AG09309 (cell line): ENCODE measurements at regions not wholly inside any gene's neighbourhood (a gene's known extent, or its start where the extent isn't known, plus 50 kb on each side); places are given as distances from the start of the nearest gene placed in this dataset.

Experiments
- DNase-seq: peaks from one replicate; pipeline ENCODE4 v3.0.0-alpha.2; 2010; ENCODE audit warnings: low read depth
- H3K4me3 ChIP-seq: 2 replicates; pipeline ENCODE4 v1.5.1; 2011; ENCODE audit warnings: mild to moderate bottlenecking, low read depth, low read length, moderate library complexity; ENCODE audit not compliant: control insufficient read depth
- TF ChIP-seq, protein P1 (sequence below): IDR thresholded peaks from 2 replicates; pipeline ENCODE4 v1.5.1; 2011; ENCODE audit warnings: mild to moderate bottlenecking, low read depth, low read length, inconsistent platforms; ENCODE audit not compliant: insufficient read depth, control insufficient read depth; ENCODE audit errors: missing control alignments

DNA sequence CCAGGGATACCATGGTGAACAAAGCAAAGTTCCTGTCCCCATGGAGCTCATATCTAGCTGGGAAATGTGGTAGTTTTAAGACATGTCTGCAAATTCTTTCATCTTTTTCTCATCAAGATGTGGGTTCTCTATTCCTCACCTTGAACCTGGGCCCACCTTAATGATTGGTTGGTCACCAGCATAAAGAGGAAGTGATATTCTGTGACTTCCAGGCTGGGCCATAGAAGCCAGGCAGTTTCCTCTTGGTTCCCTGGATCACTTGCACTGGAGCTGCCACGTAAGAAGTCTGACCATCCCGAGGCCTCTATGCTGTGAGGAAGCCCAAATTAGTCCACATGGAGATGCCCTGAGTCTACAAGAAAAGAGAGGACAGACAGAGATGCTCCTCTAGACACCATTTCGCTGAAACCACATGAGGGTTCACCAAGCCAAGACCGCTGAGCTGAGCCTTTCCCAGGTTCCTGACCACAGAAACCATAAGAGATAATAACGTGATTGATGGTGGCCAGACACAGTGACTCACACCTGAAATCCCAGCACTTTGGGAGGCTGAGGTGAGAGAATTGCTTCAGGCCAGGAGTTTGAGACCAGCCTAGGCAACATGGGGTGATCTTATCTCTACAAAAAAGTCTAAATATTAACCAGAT is 119.5 kb upstream of the ISX start:
- no peak for DNase-seq
- H3K4me3 ChIP-seq = no peak overlapping the region
- TF ChIP-seq, protein P1, sequence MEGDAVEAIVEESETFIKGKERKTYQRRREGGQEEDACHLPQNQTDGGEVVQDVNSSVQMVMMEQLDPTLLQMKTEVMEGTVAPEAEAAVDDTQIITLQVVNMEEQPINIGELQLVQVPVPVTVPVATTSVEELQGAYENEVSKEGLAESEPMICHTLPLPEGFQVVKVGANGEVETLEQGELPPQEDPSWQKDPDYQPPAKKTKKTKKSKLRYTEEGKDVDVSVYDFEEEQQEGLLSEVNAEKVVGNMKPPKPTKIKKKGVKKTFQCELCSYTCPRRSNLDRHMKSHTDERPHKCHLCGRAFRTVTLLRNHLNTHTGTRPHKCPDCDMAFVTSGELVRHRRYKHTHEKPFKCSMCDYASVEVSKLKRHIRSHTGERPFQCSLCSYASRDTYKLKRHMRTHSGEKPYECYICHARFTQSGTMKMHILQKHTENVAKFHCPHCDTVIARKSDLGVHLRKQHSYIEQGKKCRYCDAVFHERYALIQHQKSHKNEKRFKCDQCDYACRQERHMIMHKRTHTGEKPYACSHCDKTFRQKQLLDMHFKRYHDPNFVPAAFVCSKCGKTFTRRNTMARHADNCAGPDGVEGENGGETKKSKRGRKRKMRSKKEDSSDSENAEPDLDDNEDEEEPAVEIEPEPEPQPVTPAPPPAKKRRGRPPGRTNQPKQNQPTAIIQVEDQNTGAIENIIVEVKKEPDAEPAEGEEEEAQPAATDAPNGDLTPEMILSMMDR = no peak

DNA sequence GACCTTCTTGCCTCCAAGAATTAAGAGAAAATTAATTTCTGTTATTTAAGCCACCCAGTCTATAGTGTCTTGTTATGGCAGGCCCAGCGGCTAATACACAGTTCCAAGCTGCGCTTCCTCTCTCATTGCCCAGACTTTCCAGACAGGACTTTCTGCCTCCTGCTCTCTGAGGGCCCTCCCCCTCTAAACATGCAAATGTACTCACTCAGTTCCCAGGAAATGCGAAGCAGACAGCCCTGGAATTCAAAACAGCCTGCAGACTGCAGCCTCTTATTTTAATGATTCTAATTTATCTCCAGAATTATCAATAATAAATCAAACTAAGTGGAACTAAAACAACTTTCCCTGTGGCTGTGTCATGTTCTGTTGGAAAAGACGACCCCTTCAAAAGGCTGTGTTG is 115.5 kb upstream of the ISX start:
- no peak overlapping the region for H3K4me3 ChIP-seq
- TF ChIP-seq, protein P1 = no peak
- DNase-seq = no peak

DNA sequence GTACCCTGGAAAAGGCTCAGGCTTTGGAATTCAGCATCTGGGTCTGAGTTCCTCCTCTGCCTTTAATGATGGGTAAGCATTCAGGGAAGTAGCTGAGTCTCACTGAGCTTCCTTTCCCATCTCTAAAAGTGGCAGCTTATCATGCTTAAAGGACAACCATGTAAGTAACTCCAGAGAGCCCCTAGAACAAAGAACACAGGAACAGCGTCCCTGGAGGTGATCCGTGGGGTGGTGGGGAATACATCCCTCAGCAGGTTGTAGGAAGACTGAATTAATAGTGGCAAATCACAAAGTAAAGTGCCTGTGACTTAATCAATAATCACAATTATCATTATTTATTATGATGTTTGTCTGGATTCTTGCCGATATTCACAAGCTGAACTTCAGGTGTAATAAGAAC is 114.7 kb upstream of the ISX start:
- TF ChIP-seq, protein P1 = no peak
- no peak overlapping the region for H3K4me3 ChIP-seq
- DNase-seq = no peak

DNA sequence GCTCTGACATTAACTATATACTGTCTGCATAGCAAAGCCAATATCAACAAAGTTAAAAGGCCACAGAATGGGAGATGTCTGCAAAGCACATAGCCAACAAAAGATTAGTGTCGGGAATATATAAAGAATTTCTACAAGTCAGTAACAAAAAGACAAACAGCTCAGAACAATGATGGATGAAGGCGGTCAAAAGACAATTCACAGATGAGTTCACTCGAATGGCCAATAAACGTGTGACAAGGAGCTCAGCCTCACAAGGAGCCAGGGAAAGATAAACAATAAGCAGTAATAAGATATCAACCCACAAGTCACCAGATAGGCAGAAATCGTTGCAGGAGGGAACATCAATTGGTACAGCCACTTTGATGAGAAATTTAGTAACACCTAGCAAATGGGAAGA is 106.0 kb upstream of the ISX start:
- DNase-seq = no peak
- H3K4me3 ChIP-seq = no peak overlapping the region
- TF ChIP-seq, protein P1 = no peak

DNA sequence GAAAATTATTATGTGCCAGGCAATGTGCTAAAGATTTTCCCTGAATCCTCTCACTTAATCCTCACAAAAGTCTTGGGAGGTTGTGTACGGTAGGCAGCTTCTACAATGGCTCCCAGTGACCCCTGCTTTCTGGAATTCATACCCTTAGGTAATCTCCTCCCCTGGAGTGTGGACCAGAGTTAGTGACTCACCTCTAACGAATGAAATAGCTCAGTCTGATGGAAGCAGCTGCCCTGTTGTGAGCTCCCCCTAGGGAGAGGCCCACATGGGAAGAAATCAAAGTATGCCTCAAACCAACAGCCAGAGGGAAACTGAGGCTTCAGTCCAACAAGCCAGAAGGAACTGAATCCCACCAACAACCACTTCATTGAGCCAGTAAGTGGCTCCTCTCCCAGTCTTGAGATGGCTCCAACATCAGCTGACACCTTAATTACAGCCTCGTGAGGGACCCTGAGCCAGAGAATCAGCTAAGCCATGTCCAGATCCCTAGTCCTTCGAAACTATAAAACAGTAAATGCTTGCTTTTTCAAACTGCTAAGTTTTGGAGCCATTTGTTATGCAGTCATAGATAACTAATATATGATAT is 98.9 kb upstream of the ISX start:
- DNase-seq = no peak
- TF ChIP-seq, protein P1 = no peak

DNA sequence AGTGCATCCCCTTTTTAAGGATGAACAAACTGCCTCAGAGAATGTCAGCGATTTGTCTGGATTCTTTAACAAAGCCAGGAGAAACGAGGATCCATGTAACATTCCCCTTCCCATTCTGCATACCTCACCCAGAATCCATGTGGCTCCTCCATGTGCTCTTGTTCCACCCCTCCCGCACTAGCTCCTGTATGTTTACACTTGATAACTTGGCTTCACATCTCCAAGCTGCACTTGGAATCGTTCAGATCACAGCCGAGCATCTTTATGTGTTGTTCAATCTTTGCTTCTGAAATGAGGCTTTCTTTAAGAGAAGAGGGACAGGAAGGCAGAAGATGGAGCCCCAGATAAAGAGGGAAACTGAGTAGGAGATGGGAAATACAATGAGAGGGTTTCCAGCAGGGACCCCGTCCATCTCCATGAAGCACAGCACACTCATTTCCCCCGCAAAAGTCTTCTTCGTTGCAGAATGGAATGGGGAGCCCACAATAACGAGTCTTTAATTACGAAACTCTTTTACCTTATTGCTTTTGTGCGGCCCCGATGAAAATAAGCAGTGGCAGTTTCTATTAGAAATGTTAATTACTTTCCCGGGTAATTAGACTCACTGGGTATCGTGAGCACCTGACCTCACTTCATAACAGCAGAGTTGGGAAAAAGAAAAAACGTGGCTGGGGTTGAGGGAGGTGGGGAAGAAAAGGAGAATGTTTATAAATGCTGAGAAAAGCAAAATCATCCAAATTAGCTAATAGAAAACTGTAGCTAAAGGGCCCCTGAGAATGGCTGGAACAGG is 96.8 kb upstream of the ISX start:
- no peak for DNase-seq
- H3K4me3 ChIP-seq = no peak overlapping the region
- TF ChIP-seq, protein P1 = no peak

More for the DNA sequence above, 98.9 kb upstream of the ISX start:
- no peak overlapping the region for H3K4me3 ChIP-seq
